H1 (cell line): ENCODE measurements at regions not wholly inside any gene's neighbourhood (a gene's known extent, or its start where the extent isn't known, plus 50 kb on each side); places are given as distances from the start of the nearest gene placed in this dataset.

Experiments used
- CTCF ChIA-PET: fragments of 300-600 bp; sonication (Branson Sonifier 250); formaldehyde crosslinking; loops from one replicate; lab custom pipeline; 2021; ENCODE audit not compliant: partially characterized antibody; lab: Charles Lee
- POLR2A ChIA-PET: fragments of 300-600 bp; sonication (Branson Sonifier 250); formaldehyde crosslinking; loops from one replicate; lab custom pipeline; 2021; ENCODE audit warnings: inconsistent platforms; ENCODE audit not compliant: partially characterized antibody; lab: Charles Lee
- DNase-seq, 2 experiments: peaks; one replicate each; pipeline versions ENCODE4 v3.0.0 to v3.0.0-alpha.2; 2010 to 2022; ENCODE audit warnings: low spot score in 2 of 2, low read depth in 1 of 2, mixed read lengths in 1 of 2
- FAIRE-seq: peaks from 2 replicates; lab custom pipeline; 2011; peaks lifted over from hg19 to GRCh38; lab: Jason Lieb, UNC
- H2AFZ ChIP-seq: 2 replicates; pipeline ENCODE4 v1.8.1; 2012; ENCODE audit warnings: low read length, inconsistent platforms
- H2AK5ac ChIP-seq: 2 replicates; pipeline ENCODE4 v1.6.1; 2013; ENCODE audit warnings: low read depth, low read length
- H2BK120ac ChIP-seq: replicated peaks from 2 replicates; pipeline ENCODE3; 2013; ENCODE audit warnings: low read depth, low read length, inconsistent platforms
- H2BK12ac ChIP-seq: 2 replicates; pipeline ENCODE4 v1.6.1; 2013; ENCODE audit warnings: low read depth, low read length
- H2BK15ac ChIP-seq: 2 replicates; pipeline ENCODE4 v1.6.1; 2013; ENCODE audit warnings: low read length
- H2BK20ac ChIP-seq: 2 replicates; pipeline ENCODE4 v1.6.1; 2013; ENCODE audit warnings: low read length
- H2BK5ac ChIP-seq: 2 replicates; pipeline ENCODE4 v1.6.1; 2013; ENCODE audit warnings: low read depth, low read length
- H3K14ac ChIP-seq: 2 replicates; pipeline ENCODE4 v1.6.1; 2013; ENCODE audit warnings: inconsistent platforms; ENCODE audit not compliant: insufficient read length
- H3K18ac ChIP-seq: 2 replicates; pipeline ENCODE4 v1.6.1; 2013; ENCODE audit warnings: low read length; ENCODE audit errors: extremely low read depth
- H3K23ac ChIP-seq: 2 replicates; pipeline ENCODE4 v1.6.1; 2013; ENCODE audit warnings: inconsistent platforms; ENCODE audit not compliant: insufficient read length
- H3K23me2 ChIP-seq: 2 replicates; pipeline ENCODE4 v1.6.1; 2013; ENCODE audit warnings: low read depth, low read length
- H3K27ac ChIP-seq: 2 replicates; pipeline ENCODE4 v1.6.1; 2011; ENCODE audit warnings: low read depth, low read length, inconsistent platforms
- H3K27me3 ChIP-seq, 4 experiments: replicated peaks in 1 of 4; 1 replicate in 1 of 4; 2 replicates in 3 of 4; pipeline versions ENCODE4 v1.6.1 to v1.8.1; 2011 to 2013; ENCODE audit warnings: low read length in 3 of 4, mild to moderate bottlenecking in 3 of 4, inconsistent platforms in 2 of 4, mixed read lengths in 2 of 4, moderate library complexity in 1 of 4; ENCODE audit not compliant: control insufficient read depth in 3 of 4, insufficient read depth in 3 of 4; ENCODE audit errors: extremely low read depth in 1 of 4
- H3K36me3 ChIP-seq, 4 experiments: 2 replicates each; pipeline versions ENCODE4 v1.6.1 to v1.8.1; 2011 to 2013; ENCODE audit warnings: mild to moderate bottlenecking in 4 of 4, low read length in 3 of 4, moderate library complexity in 2 of 4, control low read depth in 1 of 4, inconsistent platforms in 1 of 4; ENCODE audit not compliant: insufficient read depth in 4 of 4, control insufficient read depth in 2 of 4
- H3K4ac ChIP-seq: replicated peaks from 2 replicates; pipeline ENCODE3; 2013; ENCODE audit warnings: low read length, low read depth, mixed read lengths, inconsistent platforms; ENCODE audit not compliant: insufficient read length
- H3K4me1 ChIP-seq, 4 experiments: replicated peaks in 1 of 4; 1 replicate in 1 of 4; 2 replicates in 3 of 4; pipeline versions ENCODE4 v1.6.1 to v1.8.1; 2011 to 2013; ENCODE audit warnings: low read length in 3 of 4, inconsistent platforms in 2 of 4, mixed read lengths in 1 of 4; ENCODE audit not compliant: insufficient read depth in 4 of 4, control insufficient read depth in 3 of 4
- H3K4me2 ChIP-seq, 2 experiments: 2 replicates each; pipeline versions ENCODE4 v1.6.1 to v1.8.1; 2011 to 2013; ENCODE audit warnings: low read depth in 2 of 2, low read length in 2 of 2, control low read depth in 1 of 2, inconsistent platforms in 1 of 2, mild to moderate bottlenecking in 1 of 2; ENCODE audit not compliant: insufficient read depth in 1 of 2
- H3K4me3 ChIP-seq, 4 experiments: fragments of 200-600, 300-600 bp in 1 of 4; sonication (generic), shearing (Covaris generic), sonication (Bioruptor Twin) in 1 of 4; 2 replicates each; pipeline versions ENCODE4 v1.5.1 to v1.8.1; 2011 to 2016; ENCODE audit warnings: low read length in 4 of 4, low read depth in 3 of 4, control low read depth in 2 of 4, inconsistent platforms in 2 of 4, mild to moderate bottlenecking in 2 of 4, mixed read lengths in 1 of 4, moderate library complexity in 1 of 4; ENCODE audit not compliant: insufficient read depth in 2 of 4; ENCODE audit errors: extremely low read depth in 1 of 4
- H3K56ac ChIP-seq: replicated peaks from 2 replicates; pipeline ENCODE3; 2013; ENCODE audit warnings: low read depth, mild to moderate bottlenecking, mixed read lengths, low read length, inconsistent platforms; ENCODE audit not compliant: insufficient read length
- H3K79me1 ChIP-seq: 2 replicates; pipeline ENCODE4 v1.6.1; 2013; ENCODE audit warnings: low read depth, low read length, control low read depth
- H3K79me2 ChIP-seq, 2 experiments: 2 replicates each; pipeline versions ENCODE4 v1.6.1 to v1.8.1; 2012 to 2013; ENCODE audit warnings: low read length in 2 of 2, mild to moderate bottlenecking in 2 of 2, inconsistent platforms in 1 of 2; ENCODE audit not compliant: insufficient read depth in 2 of 2, control insufficient read depth in 1 of 2
- H3K9ac ChIP-seq, 4 experiments: replicated peaks in 1 of 4; 1 replicate in 1 of 4; 2 replicates in 3 of 4; pipeline versions ENCODE4 v1.6.1 to v1.8.1; 2011 to 2013; ENCODE audit warnings: low read depth in 3 of 4, low read length in 3 of 4, control low read depth in 2 of 4, mild to moderate bottlenecking in 2 of 4, moderate library complexity in 2 of 4, inconsistent platforms in 1 of 4; ENCODE audit errors: extremely low read depth in 1 of 4
- H3K9me3 ChIP-seq, 2 experiments: 2 replicates each; pipeline versions ENCODE4 v1.6.1 to v1.8.1; 2012 to 2013; ENCODE audit warnings: mild to moderate bottlenecking in 2 of 2, moderate library complexity in 2 of 2, control low read depth in 1 of 2, inconsistent platforms in 1 of 2, low read depth in 1 of 2, low read length in 1 of 2, mixed read lengths in 1 of 2; ENCODE audit not compliant: insufficient read depth in 2 of 2
- H4K20me1 ChIP-seq, 2 experiments: replicated peaks in 1 of 2; 2 replicates each; pipeline versions ENCODE3 to v1.8.1; 2011 to 2013; ENCODE audit warnings: inconsistent platforms in 2 of 2, low read length in 2 of 2, mild to moderate bottlenecking in 1 of 2; ENCODE audit not compliant: insufficient read depth in 2 of 2, control insufficient read depth in 1 of 2
- H4K5ac ChIP-seq: 2 replicates; pipeline ENCODE4 v1.6.1; 2013; ENCODE audit warnings: low read length, low read depth, mixed read lengths, inconsistent platforms; ENCODE audit not compliant: insufficient read length
- H4K8ac ChIP-seq: 2 replicates; pipeline ENCODE4 v1.8.0; 2013; ENCODE audit warnings: mild to moderate bottlenecking, moderate library complexity, low read length, inconsistent platforms; ENCODE audit not compliant: insufficient read depth; ENCODE audit errors: extremely low read depth
- H4K91ac ChIP-seq: replicated peaks from 2 replicates; pipeline ENCODE3; 2013; ENCODE audit warnings: low read length, mixed read lengths, inconsistent platforms; ENCODE audit not compliant: insufficient read length
- TAF7 ChIP-seq: optimal IDR thresholded peaks from 2 replicates; pipeline ENCODE3; 2011; ENCODE audit warnings: low read depth, mild to moderate bottlenecking, inconsistent platforms, low read length, moderate library complexity, borderline replicate concordance
- WGBS, 2 experiments: shearing (Covaris generic) in 1 of 2; methylation state at CpG; one replicate each; pipeline versions ENCODE4 v1.1.6 to v1.1.7; 2013 to 2015; ENCODE audit warnings: low lambda C conversion rate in 2 of 2, mixed read lengths in 2 of 2, inconsistent platforms in 1 of 2, low coverage in 1 of 2, missing lambda C conversion rate in 1 of 2; ENCODE audit not compliant: insufficient replicate concordance in 2 of 2, insufficient coverage in 1 of 2, insufficient read length in 1 of 2; ENCODE audit errors: extremely low coverage in 1 of 2, missing lambda C conversion rate in 1 of 2; 5-methylcytosine and 5-hydroxymethylcytosine counted together

- H2AFZ ChIP-seq: no peak overlapping the region
- H2BK20ac ChIP-seq: no peak overlapping the region
- H3K79me1 ChIP-seq: no peaks in the 10 kb centered on the region
- no peak overlapping the region for H4K91ac ChIP-seq
- no peak overlapping the region for H2AK5ac ChIP-seq
- H3K9me3 ChIP-seq: no peaks in the 10 kb centered on the region
- no peak overlapping the region for H3K4ac ChIP-seq
- no peak overlapping the region for H4K8ac ChIP-seq
- DNase-seq (no peak), FAIRE-seq (no peak)
- POLR2A ChIA-PET: no interaction called here
- H3K79me2 ChIP-seq: no peaks in the 10 kb centered on the region
- H3K23ac ChIP-seq: no peak overlapping the region
- H3K36me3 ChIP-seq: no peaks in the 10 kb centered on the region
- no peak overlapping the region for H2BK12ac ChIP-seq
- no peaks in the 10 kb centered on the region for H3K4me1 ChIP-seq
- H2BK15ac ChIP-seq: no peak overlapping the region
- no peak overlapping the region for H3K4me2 ChIP-seq
- no peak overlapping the region for H3K27ac ChIP-seq
- no peak overlapping the region for H3K14ac ChIP-seq
- no peak overlapping the region for H3K56ac ChIP-seq
- CTCF ChIA-PET: interaction anchor here (1.0 kb wide), 1 partner anchor 23 kb away, joined by 3 read pairs; no protein-coding TSS in a partner anchor
- H2BK5ac ChIP-seq: no peak overlapping the region
- no peak overlapping the region for H4K5ac ChIP-seq
- no peaks in the 10 kb centered on the region for H3K27me3 ChIP-seq
- no peak overlapping the region for H3K4me3 ChIP-seq
- 84% methylated on average over 2 of the region's 2 CpGs; no CpG with 5 or more reads in 1 of the 2 experiments for WGBS, 2 experiments
- no peaks in the 10 kb centered on the region for H3K23me2 ChIP-seq
- no peak overlapping the region for H3K18ac ChIP-seq
- H2BK120ac ChIP-seq: no peak overlapping the region
- H4K20me1 ChIP-seq: no peaks in the 10 kb centered on the region
- no peak overlapping the region for H3K9ac ChIP-seq
- no peak for TF ChIP-seq TAF7
These were observed 394.1 kb upstream of the ARID1B start for GRCh38 chr6:156383059-156383458.
